ENCODE measurements at regions not wholly inside any gene's neighbourhood (a gene's known extent, or its start where the extent isn't known, plus 50 kb on each side); places are given as distances from the start of the nearest gene placed in this dataset.

GRCh38 chr1:73537400-73537799, 660.6 kb downstream of the LRRIQ3 start:
- Histone ChIP-seq H3K27ac (no peak overlapping the region), H3K4me1 (no peaks in the 10 kb centered on the region), H3K4me3 (no peak overlapping the region), H3K27me3 (no peaks in the 10 kb centered on the region), H3K9me3 (no peaks in the 10 kb centered on the region), H3K36me3 (no peaks in the 10 kb centered on the region)
- TF ChIP-seq CTCF (IDR thresholded peaks at IDR 0.05): no peak
- no peak for DNase-seq (ENCODE audit: low spot score)

DNA sequence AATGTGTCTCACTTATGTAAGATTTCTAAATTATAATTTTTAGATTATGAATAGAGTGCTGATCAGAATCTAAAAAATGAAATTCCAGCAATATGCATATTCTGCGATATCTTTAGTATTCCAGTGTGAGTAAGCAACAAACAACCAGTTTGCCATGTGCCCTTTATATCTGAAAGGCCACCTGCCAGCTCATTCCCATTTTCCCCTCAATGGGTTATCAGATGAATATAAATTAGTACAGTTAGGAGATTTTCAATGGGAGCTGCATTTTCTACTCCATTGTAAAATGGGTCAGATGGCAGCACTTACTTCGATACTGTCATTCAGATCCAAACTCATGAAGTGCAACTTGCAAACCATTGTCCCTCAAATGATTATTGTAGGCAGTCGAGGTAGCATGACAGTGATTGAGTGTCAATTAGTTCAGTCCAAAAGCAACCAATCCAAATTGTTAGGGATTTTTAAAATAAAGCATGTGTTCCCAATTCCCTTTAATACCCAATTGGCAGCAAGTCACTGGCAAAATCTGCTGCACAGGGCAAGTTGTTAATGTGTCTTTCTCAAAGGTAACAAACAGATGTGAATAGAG, 680.3 kb downstream of the LRRIQ3 start:
- Histone ChIP-seq H3K9me3 (no peaks in the 10 kb centered on the region), H3K36me3 (no peaks in the 10 kb centered on the region), H3K4me3 (no peak overlapping the region), H3K27me3 (no peaks in the 10 kb centered on the region), H3K27ac (no peak overlapping the region), H3K4me1 (no peaks in the 10 kb centered on the region)
- DNase-seq (ENCODE audit: low spot score): no peak
- no peak for TF ChIP-seq CTCF (IDR thresholded peaks at IDR 0.05)

DNA sequence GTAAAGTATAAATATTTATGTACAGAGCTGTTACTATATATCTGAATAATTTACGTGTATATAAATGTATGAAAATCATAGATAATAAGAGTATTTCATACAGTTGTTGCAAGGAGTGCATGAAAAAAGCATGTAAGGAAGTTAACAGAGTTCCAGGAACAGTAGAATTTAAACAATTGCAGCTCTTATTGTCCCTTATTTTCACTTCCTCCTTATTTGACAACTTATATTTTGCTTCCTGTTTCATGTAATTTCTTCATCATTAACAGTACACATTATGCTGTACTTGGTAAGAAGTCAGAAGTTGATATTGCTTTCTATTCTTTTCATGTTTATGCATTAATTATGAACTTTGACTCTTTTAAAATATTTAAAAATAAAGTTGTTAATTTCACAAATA, 681.5 kb downstream of the LRRIQ3 start:
- DNase-seq (ENCODE audit: low spot score): no peak
- Histone ChIP-seq H3K27me3 (no peaks in the 10 kb centered on the region), H3K4me1 (no peaks in the 10 kb centered on the region), H3K36me3 (no peaks in the 10 kb centered on the region), H3K9me3 (no peaks in the 10 kb centered on the region), H3K4me3 (no peak overlapping the region), H3K27ac (no peak overlapping the region)
- TF ChIP-seq CTCF (IDR thresholded peaks at IDR 0.05): no peak

- no peak for TF ChIP-seq CTCF (IDR thresholded peaks at IDR 0.05)
- no peak overlapping the region for H3K27ac ChIP-seq
These were observed 686.9 kb downstream of the LRRIQ3 start for GRCh38 chr1:73511038-73511437.

DNA sequence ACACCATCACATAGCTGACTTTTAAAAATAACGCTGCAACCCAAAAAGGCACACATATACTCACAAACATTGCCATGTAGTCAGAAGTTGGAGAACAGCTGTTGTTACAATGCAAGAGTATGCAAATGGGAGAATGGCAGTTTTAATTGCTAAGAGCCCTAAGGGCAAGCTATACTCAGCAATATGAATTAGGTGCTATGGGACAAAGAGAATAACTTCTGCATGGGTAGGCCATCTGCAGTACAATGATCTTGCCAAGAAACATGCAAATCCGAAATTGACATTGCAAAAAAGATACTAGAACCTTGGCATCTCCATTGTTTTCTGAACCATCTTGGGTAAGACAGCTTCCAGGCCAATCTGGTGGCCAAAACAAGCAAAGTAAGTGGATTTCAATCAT, 697.8 kb downstream of the LRRIQ3 start:
- H3K27me3 ChIP-seq: no peaks in the 10 kb centered on the region
- H3K27ac ChIP-seq: no peak overlapping the region
- H3K9me3 ChIP-seq: no peaks in the 10 kb centered on the region
- H3K36me3 ChIP-seq: no peaks in the 10 kb centered on the region
- no peak for DNase-seq (ENCODE audit: low spot score)
- no peak overlapping the region for H3K4me3 ChIP-seq
- no peak for TF ChIP-seq CTCF (IDR thresholded peaks at IDR 0.05)
- no peaks in the 10 kb centered on the region for H3K4me1 ChIP-seq

More at GRCh38 chr1:73511038-73511437, 686.9 kb downstream of the LRRIQ3 start:
- no peaks in the 10 kb centered on the region for H3K36me3 ChIP-seq
- H3K27me3 ChIP-seq: no peaks in the 10 kb centered on the region
- no peak for DNase-seq (ENCODE audit: low spot score)
- no peak overlapping the region for H3K4me3 ChIP-seq
- peaks cover 0 to 13% of the 10 kb centered on the region in 2 donors for H3K9me3 ChIP-seq
- no peaks in the 10 kb centered on the region for H3K4me1 ChIP-seq

- no peak overlapping the region for H3K4me3 ChIP-seq
- H3K4me1 ChIP-seq: no peaks in the 10 kb centered on the region
- no peak for TF ChIP-seq CTCF (IDR thresholded peaks at IDR 0.05)
- no peak for DNase-seq (ENCODE audit: low spot score)
- H3K27me3 ChIP-seq: no peaks in the 10 kb centered on the region
- no peaks in the 10 kb centered on the region for H3K36me3 ChIP-seq
- H3K27ac ChIP-seq: no peak overlapping the region
- no peaks in the 10 kb centered on the region for H3K9me3 ChIP-seq
These were observed 698.3 kb downstream of the LRRIQ3 start for GRCh38 chr1:73499671-73500070.

Measured in right atrium auricular region (tissue), 2 donors.